T-helper 2 cell (primary cell): ENCODE measurements at regions not wholly inside any gene's neighbourhood (a gene's known extent, or its start where the extent isn't known, plus 50 kb on each side); places are given as distances from the start of the nearest gene placed in this dataset.

ENCODE experiments used
- DNase-seq, 5 experiments: peaks; one replicate each; pipeline versions ENCODE4 v3.0.0 to v3.0.0-alpha.2; 2012 to 2022

- DNase-seq, result no peak
These were observed 126.0 kb upstream of the TMEM161B start for GRCh38 chr5:88394536-88395175.

DNA sequence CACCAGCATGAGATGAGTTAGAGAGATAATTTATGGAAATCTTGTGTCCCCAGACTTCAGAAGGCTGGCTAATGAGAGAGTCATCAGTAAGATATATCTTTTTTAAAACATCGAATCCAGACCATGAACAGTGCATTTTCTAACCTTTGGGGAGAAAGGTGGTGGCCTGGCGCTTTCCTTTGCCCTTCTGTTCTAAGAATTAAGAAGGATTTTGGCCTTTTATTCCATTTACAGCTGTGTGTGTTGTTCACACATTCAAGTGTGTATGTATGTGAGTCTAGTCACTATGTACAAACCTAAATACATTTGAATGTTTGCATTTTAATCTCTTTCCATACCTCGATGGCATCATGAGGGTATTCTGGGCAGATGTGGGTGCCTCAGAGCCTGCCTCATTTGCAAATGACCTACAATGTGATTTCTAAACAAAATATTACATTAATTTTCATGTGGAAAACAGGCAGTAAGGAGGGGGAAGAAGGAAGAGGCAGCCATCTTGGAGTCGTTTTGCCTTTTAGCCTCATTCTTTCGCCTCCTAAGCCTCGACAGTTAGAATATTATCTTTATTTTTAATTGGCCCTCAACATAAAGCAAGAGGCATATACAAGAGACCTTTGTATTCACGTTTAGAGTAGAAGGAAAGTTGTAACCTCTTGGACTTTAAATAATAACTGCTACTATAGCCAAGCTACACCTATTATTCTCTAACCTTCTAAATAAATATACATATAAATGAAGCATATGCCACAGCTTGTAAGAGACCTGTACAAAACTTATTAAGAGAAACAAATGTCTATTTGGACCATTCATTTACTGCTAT, 125.3 kb upstream of the TMEM161B start:
- DNase-seq, result no peak

GRCh38 chr5:88393042-88393441, 124.4 kb upstream of the TMEM161B start:
- no peak for DNase-seq

- DNase-seq, result no peak
These were observed 123.3 kb upstream of the TMEM161B start for GRCh38 chr5:88391991-88392390.

GRCh38 chr5:88391116-88391515, 122.5 kb upstream of the TMEM161B start:
- DNase-seq, result no peak

GRCh38 chr5:88390481-88390880, 121.8 kb upstream of the TMEM161B start:
- no peak for DNase-seq

- DNase-seq, result no peak
These were observed 121.4 kb upstream of the TMEM161B start for GRCh38 chr5:88390096-88390441.

DNA sequence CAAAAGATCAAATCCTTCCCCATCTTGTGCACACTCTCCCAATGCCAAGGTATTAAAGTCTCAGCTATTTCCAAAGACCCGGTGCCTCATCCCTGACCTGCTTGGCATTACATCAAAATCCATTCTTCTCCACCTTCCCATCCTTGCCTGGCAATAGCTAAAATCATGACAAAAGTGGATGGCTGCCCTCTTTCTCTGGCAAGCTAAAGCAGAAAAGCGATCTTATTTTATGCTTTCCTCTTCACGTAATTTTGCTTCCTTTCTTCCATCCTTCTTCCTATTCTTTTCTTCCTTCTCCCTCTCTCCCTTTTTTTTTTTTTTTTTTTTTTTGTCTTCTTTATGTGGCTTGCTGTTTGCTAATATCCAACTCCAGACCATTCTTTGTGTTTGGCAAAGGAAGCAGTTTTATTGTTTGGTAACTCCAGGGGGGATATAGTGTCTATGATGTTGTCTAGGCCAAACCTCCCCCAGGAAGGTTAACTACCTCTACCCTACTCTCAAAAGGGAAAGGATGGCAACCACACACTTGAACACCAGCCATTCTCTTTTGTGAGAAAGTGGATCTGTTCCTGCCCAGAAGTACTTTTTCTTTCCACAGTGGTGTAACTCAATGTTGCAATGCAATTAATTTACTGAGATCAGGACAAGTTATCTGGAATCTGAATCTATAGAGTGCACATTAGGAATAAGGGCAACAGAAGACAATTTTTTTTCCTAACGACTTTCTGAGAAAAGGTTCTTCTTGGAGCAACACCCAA, 120.9 kb upstream of the TMEM161B start:
- no peak for DNase-seq

- no peak for DNase-seq
These were observed 120.1 kb upstream of the TMEM161B start for GRCh38 chr5:88388476-88389337.

DNA sequence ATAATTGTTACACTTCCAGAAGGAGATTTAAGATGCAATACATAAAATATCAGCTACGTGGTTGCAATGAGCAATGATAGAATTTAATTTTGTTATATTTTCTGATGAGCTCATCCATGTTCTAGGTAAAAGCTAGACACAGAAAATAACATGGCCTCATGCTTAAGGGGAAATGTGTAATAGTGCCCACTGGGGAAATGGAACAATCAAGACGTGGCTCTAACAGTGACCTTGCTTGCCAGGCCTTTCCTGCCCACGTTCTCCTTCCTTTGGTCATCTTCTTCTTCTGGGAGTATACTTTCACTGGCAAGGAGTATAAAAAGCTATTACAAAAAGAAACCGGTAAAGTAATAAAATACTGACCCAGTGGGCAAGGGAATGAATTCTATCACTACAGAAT, 116.2 kb upstream of the TMEM161B start:
- DNase-seq, result no peak

DNA sequence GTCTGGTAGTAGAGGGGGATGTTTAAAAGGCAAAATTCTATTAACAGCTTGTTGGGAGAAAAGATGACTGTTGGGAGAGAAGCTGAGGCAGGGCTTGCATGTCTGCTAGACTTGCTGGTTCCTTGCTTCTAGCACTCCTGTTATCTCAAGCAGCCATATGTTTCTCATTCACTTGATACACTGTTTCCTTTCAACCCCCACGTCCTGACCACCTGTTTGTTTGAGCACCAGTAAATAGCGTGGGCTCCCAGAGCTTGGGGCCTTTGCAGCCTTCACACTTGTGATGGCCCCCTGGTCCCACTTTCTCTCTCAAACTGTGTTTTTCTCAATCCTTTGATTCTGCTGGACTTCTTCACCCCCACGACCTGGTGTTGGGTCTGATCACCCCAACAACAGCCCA, 111.7 kb upstream of the TMEM161B start:
- no peak for DNase-seq

- no peak for DNase-seq
These were observed 109.3 kb upstream of the TMEM161B start for GRCh38 chr5:88377705-88378656.

- no peak for DNase-seq
These were observed 108.6 kb upstream of the TMEM161B start for GRCh38 chr5:88377240-88377639.

- DNase-seq, result no peak
These were observed 108.1 kb upstream of the TMEM161B start for GRCh38 chr5:88376728-88377127.

GRCh38 chr5:88374391-88374790, 105.7 kb upstream of the TMEM161B start:
- DNase-seq, result no peak

- DNase-seq, result no peak
These were observed 102.2 kb upstream of the TMEM161B start for GRCh38 chr5:88370824-88371223.

- no peak for DNase-seq
These were observed 99.6 kb upstream of the TMEM161B start for GRCh38 chr5:88368201-88368600.

DNA sequence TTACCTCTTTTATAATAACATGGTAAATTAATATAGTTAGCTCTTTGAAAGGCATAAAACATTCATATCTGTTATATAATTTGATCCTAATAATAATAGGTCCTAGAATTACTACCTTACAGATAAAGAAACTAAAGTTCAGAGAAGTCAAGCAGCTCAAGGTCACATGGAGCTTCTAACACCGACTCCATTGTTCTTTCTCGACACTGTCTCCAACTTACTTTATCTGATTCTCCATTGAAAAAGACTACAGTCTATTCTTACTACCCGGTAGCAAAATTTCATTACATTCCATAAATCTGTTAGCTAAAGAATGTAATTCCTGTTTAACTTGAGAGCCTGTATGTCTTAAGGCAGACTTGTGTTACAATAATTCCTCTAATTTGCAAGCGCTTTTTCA, 96.3 kb upstream of the TMEM161B start:
- no peak for DNase-seq

- DNase-seq, result no peak
These were observed 86.9 kb upstream of the TMEM161B start for GRCh38 chr5:88355490-88356050.

DNA sequence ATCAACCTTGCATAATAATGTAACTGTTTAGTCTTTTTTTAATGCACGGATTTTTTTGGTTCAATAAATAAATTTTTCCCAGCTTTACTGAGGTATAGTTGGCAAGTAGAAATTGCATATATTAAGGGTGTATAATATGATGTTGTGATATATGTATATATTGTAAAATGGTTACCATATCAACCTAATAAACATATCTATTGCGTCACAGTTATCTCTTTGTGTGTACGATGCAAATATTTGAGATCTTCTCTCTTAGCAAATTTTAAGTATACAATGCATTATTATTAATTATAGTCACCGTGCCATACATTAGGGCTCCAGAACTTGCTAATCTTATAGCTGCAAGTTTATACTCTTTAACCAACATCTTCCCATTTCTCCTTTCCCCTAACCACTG, 57.2 kb upstream of the TMEM161B start:
- no peak for DNase-seq

DNA sequence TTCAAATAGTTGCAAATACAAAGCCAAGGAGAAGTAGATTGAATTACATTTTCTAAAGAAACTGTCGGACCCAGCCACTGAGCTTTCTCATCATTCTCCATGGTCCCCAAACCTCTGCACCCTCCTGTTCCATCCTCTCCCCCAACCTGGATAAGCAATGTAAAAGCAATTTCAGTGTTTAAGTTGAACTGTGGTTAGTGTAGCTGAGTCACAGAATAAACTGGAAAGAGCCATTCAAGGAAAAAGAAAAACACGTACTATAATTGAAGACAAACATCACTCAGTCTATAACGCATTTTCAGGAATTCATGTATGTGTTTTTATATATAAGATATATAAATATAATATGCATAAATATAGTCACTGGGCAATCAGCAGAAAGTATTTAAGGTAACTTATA, 54.1 kb upstream of the TMEM161B start:
- no peak for DNase-seq
